BLaER1 (cell line): ENCODE measurements at regions not wholly inside any gene's neighbourhood (a gene's known extent, or its start where the extent isn't known, plus 50 kb on each side); places are given as distances from the start of the nearest gene placed in this dataset.
A peak's percentile ranks its signal among the peaks of the same experiment; 100 is the strongest.

Source experiments
- H3K27ac ChIP-seq: shearing (Covaris generic); formaldehyde crosslinking; 2 replicates; pipeline ENCODE4 v1.8.1; 2022
- H3K27me3 ChIP-seq: shearing (Covaris generic); formaldehyde crosslinking; 2 replicates; pipeline ENCODE4 v1.8.1; 2022
- H3K36me3 ChIP-seq: shearing (Covaris generic); formaldehyde crosslinking; 2 replicates; pipeline ENCODE4 v1.8.1; 2022
- H3K4me1 ChIP-seq: shearing (Covaris generic); formaldehyde crosslinking; 2 replicates; pipeline ENCODE4 v1.8.1; 2022
- H3K4me2 ChIP-seq: shearing (Covaris generic); formaldehyde crosslinking; 2 replicates; pipeline ENCODE4 v1.8.1; 2022
- H3K4me3 ChIP-seq: shearing (Covaris generic); formaldehyde crosslinking; 2 replicates; pipeline ENCODE4 v1.8.1; 2022
- H3K9ac ChIP-seq: shearing (Covaris generic); formaldehyde crosslinking; 2 replicates; pipeline ENCODE4 v1.8.1; 2022
- H3K9me3 ChIP-seq: shearing (Covaris generic); formaldehyde crosslinking; 2 replicates; pipeline ENCODE4 v1.8.1; 2022
- H4K20me1 ChIP-seq: shearing (Covaris generic); formaldehyde crosslinking; 2 replicates; pipeline ENCODE4 v1.8.1; 2022
- Cebpa-rat ChIP-seq: shearing (Covaris generic); IDR thresholded peaks from 2 replicates; pipeline ENCODE4 v1.8.1; 2022

DNA sequence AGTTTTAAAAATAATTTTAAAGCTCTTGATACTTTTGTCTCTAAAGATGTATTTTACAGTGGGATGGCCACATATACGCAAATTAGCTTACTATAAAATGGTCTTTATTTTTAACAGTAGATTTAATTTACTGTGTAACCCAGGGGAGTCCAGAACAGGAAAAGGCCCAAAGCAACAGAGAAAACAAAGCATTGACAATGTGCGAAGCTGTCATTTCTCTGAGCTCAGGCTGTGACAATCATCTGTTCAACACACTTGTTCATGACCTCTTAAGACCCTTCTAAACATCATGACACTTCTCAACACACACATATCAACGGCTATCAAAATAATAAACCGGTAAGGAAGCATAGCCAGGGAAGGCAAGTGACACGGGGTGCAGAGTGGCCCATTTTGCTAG, 499.6 kb upstream of the MPDZ start:
- Histone ChIP-seq H3K4me2 (no peak overlapping the region), H4K20me1 (no peaks in the 10 kb centered on the region), H3K27ac (no peak overlapping the region), H3K4me3 (no peak overlapping the region), H3K36me3 (no peaks in the 10 kb centered on the region), H3K27me3 (no peaks in the 10 kb centered on the region), H3K9ac (no peak overlapping the region), H3K4me1 (no peaks in the 10 kb centered on the region), H3K9me3 (no peaks in the 10 kb centered on the region)
- TF ChIP-seq Cebpa-rat: no peak

DNA sequence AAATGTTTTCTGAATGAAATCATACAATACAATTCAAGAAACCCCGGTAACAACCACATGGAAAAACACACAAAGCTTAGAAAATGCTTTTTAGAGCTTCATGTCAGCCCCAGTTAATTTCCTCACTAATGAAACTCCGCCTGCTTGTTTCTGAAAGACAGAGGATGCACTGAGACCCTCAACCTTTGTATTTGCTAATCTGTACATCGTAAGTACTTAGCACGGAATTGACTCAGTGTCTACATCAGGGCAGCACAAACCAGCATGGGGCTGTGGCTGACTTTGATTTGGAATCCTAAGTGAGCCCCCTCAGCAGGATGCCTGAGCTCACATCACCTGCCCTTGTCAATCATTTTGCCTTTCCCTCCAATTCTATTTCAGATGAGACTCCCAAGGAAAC, 499.1 kb upstream of the MPDZ start:
- Histone ChIP-seq H4K20me1 (no peaks in the 10 kb centered on the region), H3K9ac (no peak overlapping the region)
- no peak for TF ChIP-seq Cebpa-rat

DNA sequence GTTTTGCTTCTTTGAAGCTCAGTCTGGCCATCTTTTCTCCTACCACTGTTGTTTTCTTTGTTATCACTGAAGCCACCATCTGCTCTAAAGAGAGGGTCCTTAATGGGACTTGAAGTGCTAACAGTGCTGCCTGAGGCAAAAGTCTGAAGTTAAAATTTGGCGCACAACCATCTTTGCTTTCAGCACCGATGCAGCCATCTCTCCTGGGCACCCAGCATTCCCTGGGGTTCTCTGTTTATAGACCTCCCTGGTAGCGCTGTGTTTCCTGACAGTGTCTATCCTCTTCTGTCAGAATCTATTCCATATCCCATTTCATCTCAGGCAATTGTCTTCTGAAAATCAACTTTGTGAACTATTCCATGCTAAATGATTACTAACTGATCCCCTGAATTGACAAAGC, 491.5 kb upstream of the MPDZ start:
- no peak overlapping the region for H3K4me3 ChIP-seq
- no peaks in the 10 kb centered on the region for H4K20me1 ChIP-seq
- no peak for TF ChIP-seq Cebpa-rat
- H3K36me3 ChIP-seq: no peaks in the 10 kb centered on the region
- H3K4me1 ChIP-seq: no peaks in the 10 kb centered on the region
- H3K4me2 ChIP-seq: no peak overlapping the region
- H3K9ac ChIP-seq: no peak overlapping the region
- no peaks in the 10 kb centered on the region for H3K27me3 ChIP-seq
- no peak overlapping the region for H3K27ac ChIP-seq
- H3K9me3 ChIP-seq: no peaks in the 10 kb centered on the region

More for the DNA sequence above, 499.1 kb upstream of the MPDZ start:
- no peaks in the 10 kb centered on the region for H3K27me3 ChIP-seq
- no peak overlapping the region for H3K27ac ChIP-seq
- H3K4me2 ChIP-seq: no peak overlapping the region
- no peaks in the 10 kb centered on the region for H3K4me1 ChIP-seq
- H3K9me3 ChIP-seq: no peaks in the 10 kb centered on the region
- H3K36me3 ChIP-seq: no peaks in the 10 kb centered on the region
- no peak overlapping the region for H3K4me3 ChIP-seq

DNA sequence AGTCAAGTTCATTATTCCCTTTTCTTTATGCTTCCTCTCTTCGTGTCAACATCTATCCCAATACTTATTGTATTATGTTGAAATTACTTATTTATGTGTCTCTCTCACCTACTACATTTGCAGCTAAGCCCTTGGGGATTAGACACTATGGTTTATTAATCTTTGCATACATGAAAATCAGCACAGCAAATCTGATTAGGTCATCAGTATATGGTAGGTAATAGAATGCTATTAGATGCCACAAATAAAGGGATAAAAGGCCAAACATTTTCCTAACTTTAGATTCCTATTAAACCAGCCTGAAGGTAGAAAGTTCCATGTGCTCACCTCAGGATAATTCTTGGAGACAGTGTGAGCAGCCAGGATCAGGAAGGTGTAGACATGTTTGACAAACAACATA, 490.1 kb upstream of the MPDZ start:
- Histone ChIP-seq H3K4me1 (no peaks in the 10 kb centered on the region), H3K9ac (no peak overlapping the region), H3K36me3 (no peaks in the 10 kb centered on the region), H3K4me2 (no peak overlapping the region), H4K20me1 (no peaks in the 10 kb centered on the region), H3K9me3 (no peaks in the 10 kb centered on the region), H3K4me3 (no peak overlapping the region), H3K27me3 (no peaks in the 10 kb centered on the region), H3K27ac (no peak overlapping the region)
- TF ChIP-seq Cebpa-rat: no peak

DNA sequence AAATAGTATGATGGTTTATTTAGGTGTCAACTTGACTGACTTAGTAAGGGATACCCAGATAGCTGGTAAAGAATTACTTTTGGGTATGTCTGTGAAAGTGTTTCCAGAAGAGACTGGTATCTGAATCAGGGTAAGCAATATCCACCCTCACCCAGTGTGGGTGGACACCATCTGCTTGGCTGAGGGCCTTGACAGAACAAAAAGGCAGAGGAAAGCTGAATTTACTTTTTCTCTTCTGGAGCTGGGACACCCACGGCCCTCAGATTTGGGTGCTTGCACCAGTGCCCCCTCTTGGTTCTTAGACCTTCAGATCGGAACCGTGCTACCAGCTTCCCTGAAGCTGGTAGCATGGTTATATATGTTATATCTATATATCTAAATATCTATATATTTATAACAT, 489.5 kb upstream of the MPDZ start:
- no peak overlapping the region for H3K4me2 ChIP-seq
- H3K4me3 ChIP-seq: no peak overlapping the region
- H3K27me3 ChIP-seq: no peaks in the 10 kb centered on the region
- no peak overlapping the region for H3K27ac ChIP-seq
- H3K9me3 ChIP-seq: no peaks in the 10 kb centered on the region
- H3K9ac ChIP-seq: no peak overlapping the region
- H3K4me1 ChIP-seq: no peaks in the 10 kb centered on the region
- H4K20me1 ChIP-seq: no peaks in the 10 kb centered on the region
- TF ChIP-seq Cebpa-rat: no peak
- H3K36me3 ChIP-seq: no peaks in the 10 kb centered on the region

DNA sequence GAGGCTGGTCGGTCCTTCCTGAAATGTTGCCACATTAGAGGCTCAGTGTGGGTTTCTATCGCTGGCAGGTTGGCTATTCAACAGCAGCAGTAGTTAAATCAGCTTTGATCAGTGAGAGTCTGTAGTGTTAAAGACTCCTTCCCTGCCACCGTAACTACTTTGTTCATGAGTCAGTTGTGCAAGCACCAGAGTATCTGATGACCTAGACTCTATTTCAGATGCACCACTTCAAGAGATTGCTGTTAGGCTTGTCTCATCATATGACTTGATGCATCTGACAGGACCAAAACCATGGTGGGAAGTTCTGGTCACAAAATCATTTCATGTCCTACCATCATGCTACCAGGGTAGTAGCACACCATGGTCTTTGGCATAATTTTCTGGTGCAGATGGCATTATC, 482.7 kb upstream of the MPDZ start:
- Histone ChIP-seq H3K4me3 (no peak overlapping the region), H3K27me3 (no peaks in the 10 kb centered on the region), H3K27ac (no peak overlapping the region), H3K4me1 (peaks cover 20% of the 10 kb centered on the region), H3K36me3 (no peaks in the 10 kb centered on the region), H3K9me3 (no peaks in the 10 kb centered on the region), H3K9ac (no peak overlapping the region), H4K20me1 (no peaks in the 10 kb centered on the region), H3K4me2 (no peak overlapping the region)
- no peak for TF ChIP-seq Cebpa-rat

DNA sequence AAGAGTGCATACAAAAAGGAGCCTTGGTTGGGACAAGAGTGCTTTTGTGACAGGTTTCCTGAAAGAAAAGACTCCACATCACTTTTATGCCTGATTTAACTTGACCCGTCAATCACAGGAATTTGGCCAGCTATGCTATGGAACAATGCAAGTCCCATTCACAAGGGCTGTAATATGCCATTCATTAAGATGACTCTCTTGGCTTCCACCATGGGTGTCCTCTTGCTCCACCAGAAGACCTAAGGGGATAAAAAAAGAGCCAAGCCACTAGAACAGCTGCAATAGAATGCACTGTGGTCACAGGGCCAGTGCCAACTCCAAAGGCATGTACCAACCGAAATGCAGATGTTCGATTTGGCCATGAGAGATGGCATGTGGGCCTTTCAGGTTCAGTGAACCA, 480.1 kb upstream of the MPDZ start:
- Histone ChIP-seq H3K27me3 (no peaks in the 10 kb centered on the region), H3K4me2 (peak overlapping the region; percentile 35), H3K4me3 (no peak overlapping the region), H3K9me3 (no peaks in the 10 kb centered on the region), H4K20me1 (no peaks in the 10 kb centered on the region), H3K9ac (no peak overlapping the region), H3K4me1 (peaks cover 20% of the 10 kb centered on the region), H3K36me3 (no peaks in the 10 kb centered on the region), H3K27ac (peak overlapping the region; percentile 27; the same call in 1 of the 2 replicates)
- no peak for TF ChIP-seq Cebpa-rat

DNA sequence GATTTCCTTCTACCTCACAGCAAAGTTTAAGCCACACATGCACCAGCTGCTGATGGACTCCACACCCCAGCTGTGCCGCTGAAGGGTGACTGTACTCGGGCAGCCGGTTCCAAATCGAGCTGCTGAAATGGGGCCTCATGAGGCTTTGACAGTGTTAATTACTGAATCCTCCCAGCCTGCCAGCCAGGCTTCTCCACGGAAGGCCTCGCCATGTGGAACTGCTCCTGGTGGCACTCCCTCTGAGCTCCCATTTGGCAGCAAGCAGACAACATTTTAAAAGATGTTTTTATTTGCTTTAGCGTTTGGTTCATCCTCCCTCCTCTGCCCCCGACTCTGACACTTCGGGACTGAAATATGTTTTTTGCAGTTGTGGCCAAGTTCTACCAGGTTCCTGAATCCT, 479.4 kb upstream of the MPDZ start:
- H3K9me3 ChIP-seq: no peaks in the 10 kb centered on the region
- H3K4me3 ChIP-seq: no peak overlapping the region
- no peak overlapping the region for H3K9ac ChIP-seq
- H3K4me1 ChIP-seq: peaks cover 20% of the 10 kb centered on the region
- H3K36me3 ChIP-seq: no peaks in the 10 kb centered on the region
- no peak for TF ChIP-seq Cebpa-rat
- peak overlapping the region; percentile 35 for H3K4me2 ChIP-seq
- no peaks in the 10 kb centered on the region for H3K27me3 ChIP-seq
- H4K20me1 ChIP-seq: no peaks in the 10 kb centered on the region
- peak overlapping the region; percentile 27; the same call in 1 of the 2 replicates for H3K27ac ChIP-seq

DNA sequence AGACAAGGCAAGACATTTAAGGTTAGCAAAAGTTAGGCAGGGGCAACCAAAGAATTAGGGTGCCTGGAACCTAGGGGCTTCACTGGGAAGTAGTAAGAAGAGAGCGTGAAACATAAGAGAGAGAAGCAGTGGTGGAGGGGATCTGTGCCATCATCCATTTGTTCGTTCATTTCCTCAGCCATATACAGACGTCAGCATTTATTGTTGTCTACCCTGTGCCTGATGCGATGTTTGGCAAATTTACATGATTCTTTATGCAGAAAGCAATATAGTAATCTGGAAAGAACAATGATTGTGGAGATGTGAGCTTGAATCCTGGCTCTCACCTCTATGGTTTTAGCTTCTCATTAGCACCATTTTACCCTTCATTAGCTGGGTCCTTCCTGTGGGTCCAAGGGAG, 477.5 kb upstream of the MPDZ start:
- H3K27me3 ChIP-seq: no peaks in the 10 kb centered on the region
- no peak overlapping the region for H3K4me2 ChIP-seq
- no peaks in the 10 kb centered on the region for H3K9me3 ChIP-seq
- no peak overlapping the region for H3K27ac ChIP-seq
- H3K4me3 ChIP-seq: no peak overlapping the region
- H3K9ac ChIP-seq: no peak overlapping the region
- H3K36me3 ChIP-seq: no peaks in the 10 kb centered on the region
- H3K4me1 ChIP-seq: peaks cover 20% of the 10 kb centered on the region
- H4K20me1 ChIP-seq: no peaks in the 10 kb centered on the region
- no peak for TF ChIP-seq Cebpa-rat

DNA sequence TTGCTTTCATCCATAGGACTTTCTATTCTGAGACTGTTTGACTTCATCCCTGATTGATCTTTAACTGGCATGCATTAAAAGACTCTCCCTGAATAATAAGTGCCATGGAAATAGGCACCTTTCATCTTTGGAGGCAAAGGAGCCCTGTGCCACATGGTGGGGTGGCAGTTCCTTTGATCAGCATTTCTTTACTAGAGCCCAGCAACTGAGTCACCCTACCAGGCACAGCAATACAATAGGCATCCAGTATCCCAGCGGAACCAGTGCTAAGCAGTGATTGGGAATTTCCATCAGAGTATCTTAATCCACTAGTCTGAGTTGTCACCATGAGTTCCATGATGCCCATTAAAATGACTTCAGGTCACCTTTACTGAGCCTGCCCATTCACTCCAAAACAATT, 476.1 kb upstream of the MPDZ start:
- no peak overlapping the region for H3K4me3 ChIP-seq
- H3K4me2 ChIP-seq: no peak overlapping the region
- H3K36me3 ChIP-seq: no peaks in the 10 kb centered on the region
- H4K20me1 ChIP-seq: no peaks in the 10 kb centered on the region
- H3K4me1 ChIP-seq: peaks cover 20% of the 10 kb centered on the region
- no peak overlapping the region for H3K27ac ChIP-seq
- no peak overlapping the region for H3K9ac ChIP-seq
- no peaks in the 10 kb centered on the region for H3K9me3 ChIP-seq
- TF ChIP-seq Cebpa-rat: no peak
- H3K27me3 ChIP-seq: no peaks in the 10 kb centered on the region

DNA sequence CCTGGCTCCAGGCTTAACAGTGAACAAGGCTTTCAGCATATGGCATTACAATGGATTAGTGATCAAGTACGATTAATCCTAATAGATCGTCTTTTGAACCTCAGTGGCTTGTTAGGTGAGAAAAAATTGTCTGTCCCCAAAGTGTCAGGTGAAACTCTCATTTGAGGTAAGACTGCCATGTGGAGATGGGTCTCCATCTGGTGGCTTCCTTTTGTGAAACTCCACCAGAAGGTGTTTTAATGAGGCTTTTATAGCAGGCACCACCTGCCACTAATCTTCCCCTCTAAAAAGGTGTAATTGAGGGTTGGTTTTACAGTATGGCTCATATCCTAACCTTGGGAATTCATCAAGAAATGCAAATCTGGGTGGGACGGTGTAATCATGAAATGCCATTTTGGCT, 471.1 kb upstream of the MPDZ start:
- no peak overlapping the region for H3K4me3 ChIP-seq
- H3K36me3 ChIP-seq: no peaks in the 10 kb centered on the region
- no peak overlapping the region for H3K4me2 ChIP-seq
- no peak for TF ChIP-seq Cebpa-rat
- H3K9me3 ChIP-seq: no peaks in the 10 kb centered on the region
- H3K9ac ChIP-seq: no peak overlapping the region
- no peaks in the 10 kb centered on the region for H3K27me3 ChIP-seq
- H3K27ac ChIP-seq: no peak overlapping the region
- no peaks in the 10 kb centered on the region for H4K20me1 ChIP-seq
- no peaks in the 10 kb centered on the region for H3K4me1 ChIP-seq
